ENCODE measurements at regions not wholly inside any gene's neighbourhood (a gene's known extent, or its start where the extent isn't known, plus 50 kb on each side); places are given as distances from the start of the nearest gene placed in this dataset.

GRCh38 chr5:167616043-167616890 is 675.2 kb upstream of the WWC1 start:
- DNase-seq (ENCODE audit: low read depth, low spot score) = no peak

- no peak for DNase-seq (ENCODE audit: low read depth, low spot score)
These were observed 668.1 kb upstream of the WWC1 start for GRCh38 chr5:167623354-167623753.

GRCh38 chr5:167624053-167624452 is 667.4 kb upstream of the WWC1 start:
- DNase-seq (ENCODE audit: low read depth, low spot score) = no peak

GRCh38 chr5:167626341-167627123 is 664.9 kb upstream of the WWC1 start:
- DNase-seq (ENCODE audit: low read depth, low spot score) = no peak

- DNase-seq (ENCODE audit: low read depth, low spot score) = no peak
These were observed 661.8 kb upstream of the WWC1 start for GRCh38 chr5:167629634-167630033.

- no peak for DNase-seq (ENCODE audit: low read depth, low spot score)
These were observed 660.3 kb upstream of the WWC1 start for GRCh38 chr5:167631191-167631590.

- no peak for DNase-seq (ENCODE audit: low read depth, low spot score)
These were observed 658.3 kb upstream of the WWC1 start for GRCh38 chr5:167633114-167633513.

GRCh38 chr5:167633931-167634341 is 657.5 kb upstream of the WWC1 start:
- DNase-seq (ENCODE audit: low read depth, low spot score) = no peak

- no peak for DNase-seq (ENCODE audit: low read depth, low spot score)
These were observed 657.0 kb upstream of the WWC1 start for GRCh38 chr5:167634432-167634831.

- no peak for DNase-seq (ENCODE audit: low read depth, low spot score)
These were observed 652.6 kb upstream of the WWC1 start for GRCh38 chr5:167638816-167639215.

- DNase-seq (ENCODE audit: low read depth, low spot score) = no peak
These were observed 652.2 kb upstream of the WWC1 start for GRCh38 chr5:167639273-167639672.

- DNase-seq (ENCODE audit: low read depth, low spot score) = no peak
These were observed 651.7 kb upstream of the WWC1 start for GRCh38 chr5:167639766-167640165.

- no peak for DNase-seq (ENCODE audit: low read depth, low spot score)
These were observed 649.3 kb upstream of the WWC1 start for GRCh38 chr5:167642181-167642580.

- DNase-seq (ENCODE audit: low read depth, low spot score) = no peak
These were observed 648.5 kb upstream of the WWC1 start for GRCh38 chr5:167642779-167643517.

- no peak for DNase-seq (ENCODE audit: low read depth, low spot score)
These were observed 647.7 kb upstream of the WWC1 start for GRCh38 chr5:167643631-167644280.

- DNase-seq (ENCODE audit: low read depth, low spot score) = no peak
These were observed 646.8 kb upstream of the WWC1 start for GRCh38 chr5:167644619-167645018.

GRCh38 chr5:167649471-167649870 is 642.0 kb upstream of the WWC1 start:
- no peak for DNase-seq (ENCODE audit: low read depth, low spot score)

- DNase-seq (ENCODE audit: low read depth, low spot score) = no peak
These were observed 638.8 kb upstream of the WWC1 start for GRCh38 chr5:167652690-167653089.

- DNase-seq (ENCODE audit: low read depth, low spot score) = no peak
These were observed 637.8 kb upstream of the WWC1 start for GRCh38 chr5:167653645-167654106.

- no peak for DNase-seq (ENCODE audit: low read depth, low spot score)
These were observed 634.4 kb upstream of the WWC1 start for GRCh38 chr5:167657016-167657415.

GRCh38 chr5:167658889-167659288 is 632.6 kb upstream of the WWC1 start:
- no peak for DNase-seq (ENCODE audit: low read depth, low spot score)

GRCh38 chr5:167661605-167662004 is 629.8 kb upstream of the WWC1 start:
- no peak for DNase-seq (ENCODE audit: low read depth, low spot score)

All from brain pericyte (primary cell).